Breast epithelium (tissue), 4 donors: ENCODE measurements at regions not wholly inside any gene's neighbourhood (a gene's known extent, or its start where the extent isn't known, plus 50 kb on each side); places are given as distances from the start of the nearest gene placed in this dataset.

Experiments
- DNase-seq, 2 donors: peaks; one replicate each; pipeline ENCODE4 v3.0.0-alpha.2; 2019; ENCODE audit warnings: low spot score in 2 of 2
- H3K27ac ChIP-seq, 2 donors: fragments of 200-600 bp; sonication (generic) in 1 of 2; one replicate each; pipeline ENCODE4 v1.5.1; 2016 to 2019; ENCODE audit warnings: mild to moderate bottlenecking in 1 of 2
- H3K27me3 ChIP-seq, 2 donors: fragments of 200-600 bp; sonication (generic) in 1 of 2; one replicate each; pipeline versions ENCODE4 v1.5.1 to v1.6.0; 2017 to 2019; ENCODE audit warnings: control low read depth in 1 of 2, mild to moderate bottlenecking in 1 of 2
- H3K36me3 ChIP-seq: fragments of 200-600 bp; one replicate; pipeline ENCODE4 v1.5.1; 2019
- H3K4me1 ChIP-seq, 2 donors: fragments of 200-600 bp; sonication (generic); one replicate each; pipeline ENCODE4 v1.5.1; 2016 to 2019; ENCODE audit warnings: control low read depth in 1 of 2
- H3K4me3 ChIP-seq, 3 donors: fragments of 200-600 bp; sonication (generic); 1 replicate in 2 of 3; 2 replicates in 1 of 3; pipeline ENCODE4 v1.5.1; 2016 to 2019; ENCODE audit warnings: mild to moderate bottlenecking in 3 of 3, moderate library complexity in 2 of 3
- H3K9me3 ChIP-seq, 2 donors: fragments of 200-600 bp; sonication (generic) in 1 of 2; one replicate each; pipeline ENCODE4 v1.5.1; 2016 to 2019; ENCODE audit warnings: control low read depth in 1 of 2
- POLR2A ChIP-seq: fragments of 450-650 bp; IDR thresholded peaks from one replicate; pipeline ENCODE4 v1.6.1; 2016; ENCODE audit warnings: antibody characterized with exemption, mild to moderate bottlenecking, moderate library complexity
- POLR2AphosphoS5 ChIP-seq, 3 donors: sonication (generic); formaldehyde crosslinking; IDR thresholded peaks; one replicate each; pipeline ENCODE4 v1.6.1; 2017; ENCODE audit warnings: antibody characterized with exemption in 3 of 3
- intact Hi-C: fragments of 100-400 bp; cut with DNase I; formaldehyde crosslinking; loops from one replicate; pipeline ENCODE4 v1.15.1; 2023; ENCODE audit warnings: low total_unique reads
- TF ChIP-seq, protein P1 (sequence below), 3 donors: fragments of 450-650 bp; IDR thresholded peaks; one replicate each; pipeline ENCODE4 v1.5.1; 2016 to 2017; ENCODE audit warnings: antibody characterized with exemption in 3 of 3, mild to moderate bottlenecking in 3 of 3, moderate library complexity in 3 of 3

DNA sequence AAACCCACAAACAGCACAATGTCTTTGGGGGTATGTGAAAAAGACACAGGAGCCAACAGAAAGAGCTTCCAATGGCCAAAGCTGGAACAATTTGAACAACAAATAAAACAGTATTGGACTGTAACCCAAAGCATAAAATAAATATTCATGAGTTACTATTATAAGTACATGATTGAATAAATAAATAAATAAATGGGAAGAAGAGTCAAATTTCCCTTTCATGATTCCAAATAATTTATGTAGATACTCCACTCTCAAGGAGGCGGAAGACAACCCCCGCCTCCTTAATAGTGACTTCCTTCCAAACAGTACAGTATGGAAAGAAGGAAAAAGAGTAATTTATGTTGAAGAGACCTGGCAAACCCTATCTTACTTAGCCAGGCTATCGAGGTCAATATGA is 124.4 kb upstream of the P2RY1 start:
- TF ChIP-seq, protein P1, sequence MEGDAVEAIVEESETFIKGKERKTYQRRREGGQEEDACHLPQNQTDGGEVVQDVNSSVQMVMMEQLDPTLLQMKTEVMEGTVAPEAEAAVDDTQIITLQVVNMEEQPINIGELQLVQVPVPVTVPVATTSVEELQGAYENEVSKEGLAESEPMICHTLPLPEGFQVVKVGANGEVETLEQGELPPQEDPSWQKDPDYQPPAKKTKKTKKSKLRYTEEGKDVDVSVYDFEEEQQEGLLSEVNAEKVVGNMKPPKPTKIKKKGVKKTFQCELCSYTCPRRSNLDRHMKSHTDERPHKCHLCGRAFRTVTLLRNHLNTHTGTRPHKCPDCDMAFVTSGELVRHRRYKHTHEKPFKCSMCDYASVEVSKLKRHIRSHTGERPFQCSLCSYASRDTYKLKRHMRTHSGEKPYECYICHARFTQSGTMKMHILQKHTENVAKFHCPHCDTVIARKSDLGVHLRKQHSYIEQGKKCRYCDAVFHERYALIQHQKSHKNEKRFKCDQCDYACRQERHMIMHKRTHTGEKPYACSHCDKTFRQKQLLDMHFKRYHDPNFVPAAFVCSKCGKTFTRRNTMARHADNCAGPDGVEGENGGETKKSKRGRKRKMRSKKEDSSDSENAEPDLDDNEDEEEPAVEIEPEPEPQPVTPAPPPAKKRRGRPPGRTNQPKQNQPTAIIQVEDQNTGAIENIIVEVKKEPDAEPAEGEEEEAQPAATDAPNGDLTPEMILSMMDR (IDR thresholded peaks at IDR 0.05): no peak
- no peak for TF ChIP-seq POLR2A
- no peak for TF ChIP-seq POLR2AphosphoS5 (IDR thresholded peaks at IDR 0.05)
- Histone ChIP-seq H3K4me3 (no peak overlapping the region), H3K27me3 (no peaks in the 10 kb centered on the region), H3K27ac (no peak overlapping the region), H3K4me1 (no peaks in the 10 kb centered on the region), H3K36me3 (no peaks in the 10 kb centered on the region), H3K9me3 (no peaks in the 10 kb centered on the region)
- intact Hi-C loops: no loop called here
- no peak for DNase-seq

DNA sequence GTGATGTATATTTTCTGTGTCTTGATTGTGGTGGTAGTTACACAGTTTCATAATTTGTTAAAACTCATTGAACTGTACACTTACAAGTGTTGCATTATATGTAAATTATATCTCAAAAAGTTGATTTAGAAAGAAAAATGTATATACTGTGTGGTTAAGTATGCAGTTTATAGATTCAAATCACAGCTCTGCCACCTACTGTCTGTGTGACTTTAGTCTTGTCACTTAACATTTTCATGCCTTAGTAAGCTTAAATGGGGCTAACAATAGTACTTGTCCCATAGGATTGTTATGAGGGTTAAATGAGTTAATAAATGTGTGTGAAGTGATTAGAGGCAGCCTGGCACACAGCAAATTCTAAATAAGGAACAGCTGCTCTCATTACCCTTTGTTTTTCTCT is 120.9 kb upstream of the P2RY1 start:
- no peaks in the 10 kb centered on the region for H3K36me3 ChIP-seq
- no peak overlapping the region for H3K4me3 ChIP-seq
- TF ChIP-seq POLR2AphosphoS5 (IDR thresholded peaks at IDR 0.05) (no peak), POLR2A (no peak)
- TF ChIP-seq, protein P1 (IDR thresholded peaks at IDR 0.05): no peak
- H3K27me3 ChIP-seq: no peaks in the 10 kb centered on the region
- no peak for DNase-seq
- no peaks in the 10 kb centered on the region for H3K9me3 ChIP-seq
- no peaks in the 10 kb centered on the region for H3K4me1 ChIP-seq
- intact Hi-C loops: no loop called here
- H3K27ac ChIP-seq: no peak overlapping the region

DNA sequence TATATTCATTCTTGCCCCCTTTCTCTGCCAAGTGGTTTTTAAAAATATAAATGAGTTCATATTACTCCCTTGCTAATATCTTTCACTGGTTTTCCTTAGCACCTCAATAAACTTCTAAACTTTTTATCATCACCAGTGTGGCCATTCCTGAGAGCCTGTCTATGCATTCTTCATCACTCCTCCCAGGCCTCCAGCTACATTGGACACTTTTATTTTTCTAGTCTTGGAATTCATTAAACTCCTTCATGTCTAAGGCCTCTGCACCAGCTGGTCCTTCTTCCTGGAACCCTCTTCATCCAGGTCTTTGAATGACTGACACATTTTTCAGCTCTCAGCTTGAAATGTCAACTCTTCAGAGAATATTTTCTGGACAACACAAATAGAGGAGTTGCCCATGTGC is 120.4 kb upstream of the P2RY1 start:
- H3K27ac ChIP-seq: no peak overlapping the region
- no peaks in the 10 kb centered on the region for H3K27me3 ChIP-seq
- no peaks in the 10 kb centered on the region for H3K36me3 ChIP-seq
- DNase-seq: no peak
- TF ChIP-seq, protein P1 (IDR thresholded peaks at IDR 0.05): no peak
- TF ChIP-seq POLR2AphosphoS5 (IDR thresholded peaks at IDR 0.05) (no peak), POLR2A (no peak)
- no peaks in the 10 kb centered on the region for H3K4me1 ChIP-seq
- intact Hi-C loops: no loop called here
- no peaks in the 10 kb centered on the region for H3K9me3 ChIP-seq
- H3K4me3 ChIP-seq: no peak overlapping the region

DNA sequence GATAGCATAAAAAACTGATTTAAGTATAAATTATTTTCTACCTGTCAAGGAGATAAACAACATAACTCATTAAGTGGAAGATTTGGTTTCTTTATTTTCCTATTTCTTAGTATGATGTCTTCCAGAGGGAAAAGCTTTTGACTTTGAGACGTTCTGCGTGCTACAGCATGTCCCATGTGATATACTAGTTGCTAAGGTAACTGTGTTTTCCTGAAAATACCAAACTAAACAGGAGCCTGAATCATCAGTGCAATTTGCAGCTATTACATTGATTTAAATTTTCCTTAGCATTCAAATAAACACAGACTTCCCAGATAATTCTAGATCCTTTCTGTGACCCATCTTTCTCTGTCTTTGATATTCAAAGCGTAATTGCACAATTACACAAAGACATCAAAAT is 117.7 kb upstream of the P2RY1 start:
- TF ChIP-seq POLR2AphosphoS5 (IDR thresholded peaks at IDR 0.05) (no peak), POLR2A (no peak)
- TF ChIP-seq, protein P1 (IDR thresholded peaks at IDR 0.05): no peak
- no peaks in the 10 kb centered on the region for H3K9me3 ChIP-seq
- no peaks in the 10 kb centered on the region for H3K36me3 ChIP-seq
- no peak overlapping the region for H3K4me3 ChIP-seq
- no peak overlapping the region for H3K27ac ChIP-seq
- no peak for DNase-seq
- no peaks in the 10 kb centered on the region for H3K4me1 ChIP-seq
- intact Hi-C loops: no loop called here
- no peaks in the 10 kb centered on the region for H3K27me3 ChIP-seq

DNA sequence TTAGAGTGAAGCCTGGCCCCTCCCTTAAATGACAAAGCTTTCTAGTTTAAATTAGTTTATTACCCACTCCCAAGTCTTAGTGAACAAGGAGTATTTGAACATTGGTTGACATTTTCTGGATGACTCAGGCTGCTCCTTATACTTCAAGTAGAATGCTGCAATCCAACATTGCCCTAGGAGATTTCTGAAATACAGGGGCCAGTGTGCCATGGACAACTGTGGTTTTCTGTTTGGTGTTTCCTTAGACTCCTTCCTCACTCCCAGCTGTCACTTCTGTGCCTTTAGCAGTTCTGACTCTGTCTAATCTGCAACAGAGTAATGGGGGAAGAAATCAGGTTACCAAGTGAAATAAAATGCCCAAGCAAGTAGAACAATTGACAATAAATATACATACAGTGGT is 116.1 kb upstream of the P2RY1 start:
- Histone ChIP-seq H3K27me3 (no peaks in the 10 kb centered on the region), H3K4me3 (no peak overlapping the region), H3K4me1 (no peaks in the 10 kb centered on the region), H3K9me3 (no peaks in the 10 kb centered on the region), H3K27ac (no peak overlapping the region), H3K36me3 (no peaks in the 10 kb centered on the region)
- intact Hi-C loops: no loop called here
- DNase-seq: no peak
- TF ChIP-seq POLR2AphosphoS5 (IDR thresholded peaks at IDR 0.05): no peak
- TF ChIP-seq, protein P1 (IDR thresholded peaks at IDR 0.05): no peak
- TF ChIP-seq POLR2A: no peak
